ENCODE measurements at regions not wholly inside any gene's neighbourhood (a gene's known extent, or its start where the extent isn't known, plus 50 kb on each side); places are given as distances from the start of the nearest gene placed in this dataset.
"Not testable (repeated sequence)": the region's sequence is repeated elsewhere in the genome, so short reads cannot be mapped to it uniquely, and the experiment has no call there.

DNA sequence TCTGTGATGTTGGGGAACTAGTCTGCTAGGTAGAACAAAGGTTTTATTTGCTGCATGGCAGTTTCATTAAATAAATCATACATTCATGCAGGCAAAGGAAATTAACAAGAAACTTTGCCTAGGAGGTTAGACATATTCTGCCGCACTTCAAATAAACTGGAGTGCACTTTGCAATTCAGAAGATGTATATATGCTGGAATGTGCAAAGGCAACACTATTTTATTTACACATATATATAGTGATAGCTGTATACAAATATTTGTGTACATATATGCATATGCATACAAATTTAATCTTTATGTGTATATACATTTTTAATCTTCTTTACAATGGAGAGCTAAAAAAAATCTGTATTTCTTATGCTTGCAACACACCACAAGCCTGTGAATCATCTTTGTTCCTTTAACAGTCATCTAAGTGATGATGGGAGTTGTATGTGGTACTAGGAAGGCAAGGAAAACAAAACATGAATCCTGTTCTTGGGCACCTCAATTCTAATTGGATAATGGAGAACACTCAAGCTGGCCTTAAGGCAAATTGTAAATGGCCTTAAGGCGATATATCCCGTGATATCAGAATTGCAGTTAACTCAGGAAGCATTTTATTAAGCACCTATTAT, 605.8 kb upstream of the CAMK1G start:
- DNase-seq, result no peak

DNA sequence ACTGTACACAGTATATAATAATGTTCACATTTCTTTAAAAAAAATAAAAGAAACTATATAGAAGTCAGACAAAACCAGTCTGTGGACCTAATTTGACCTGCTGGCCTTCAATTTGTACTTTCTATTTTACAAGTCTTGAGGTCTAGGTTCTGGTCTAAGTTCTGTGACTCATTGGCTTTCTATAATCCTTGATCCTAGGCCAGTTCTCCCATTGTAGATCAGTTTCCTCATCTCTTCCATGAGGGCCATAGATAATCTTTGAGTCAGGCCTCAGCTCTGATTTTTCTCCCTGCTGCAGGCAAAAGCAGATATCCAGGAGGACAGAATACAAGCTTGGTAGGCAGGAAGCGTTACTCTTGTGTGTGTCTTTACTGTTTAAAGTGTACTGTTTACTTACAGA, 603.7 kb upstream of the CAMK1G start:
- DNase-seq, result no peak

- DNase-seq, result no peak
These were observed 602.9 kb upstream of the CAMK1G start for GRCh38 chr1:208980605-208981004.

- no peak for DNase-seq
These were observed 598.3 kb upstream of the CAMK1G start for GRCh38 chr1:208985231-208985630.

- peak; percentile 54 for DNase-seq
These were observed 594.7 kb upstream of the CAMK1G start for GRCh38 chr1:208988811-208989222.

GRCh38 chr1:208990456-208990855, 593.1 kb upstream of the CAMK1G start:
- DNase-seq, result no peak

GRCh38 chr1:208997053-208997452, 586.5 kb upstream of the CAMK1G start:
- not testable (repeated sequence) for DNase-seq

- no peak for DNase-seq
These were observed 585.7 kb upstream of the CAMK1G start for GRCh38 chr1:208997726-208998312.

DNA sequence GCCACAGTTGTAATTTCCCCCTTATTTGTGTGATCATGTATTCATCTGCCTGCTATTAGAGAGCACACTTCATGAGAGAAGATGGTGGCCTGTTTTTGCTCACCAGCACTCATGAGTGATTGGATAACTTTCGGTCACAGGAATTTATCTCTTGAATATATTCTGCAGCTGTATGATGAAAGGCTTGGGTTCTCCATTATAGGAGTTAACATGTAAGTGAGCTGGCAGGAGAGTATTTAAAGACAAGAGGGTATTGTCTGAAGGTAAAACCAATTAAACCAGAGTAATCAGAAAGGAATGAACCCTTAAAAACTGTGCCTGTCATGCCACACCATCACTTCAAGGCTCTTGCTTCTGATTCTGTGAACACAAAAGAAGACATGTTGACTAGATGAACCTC, 574.9 kb upstream of the CAMK1G start:
- no peak for DNase-seq

DNA sequence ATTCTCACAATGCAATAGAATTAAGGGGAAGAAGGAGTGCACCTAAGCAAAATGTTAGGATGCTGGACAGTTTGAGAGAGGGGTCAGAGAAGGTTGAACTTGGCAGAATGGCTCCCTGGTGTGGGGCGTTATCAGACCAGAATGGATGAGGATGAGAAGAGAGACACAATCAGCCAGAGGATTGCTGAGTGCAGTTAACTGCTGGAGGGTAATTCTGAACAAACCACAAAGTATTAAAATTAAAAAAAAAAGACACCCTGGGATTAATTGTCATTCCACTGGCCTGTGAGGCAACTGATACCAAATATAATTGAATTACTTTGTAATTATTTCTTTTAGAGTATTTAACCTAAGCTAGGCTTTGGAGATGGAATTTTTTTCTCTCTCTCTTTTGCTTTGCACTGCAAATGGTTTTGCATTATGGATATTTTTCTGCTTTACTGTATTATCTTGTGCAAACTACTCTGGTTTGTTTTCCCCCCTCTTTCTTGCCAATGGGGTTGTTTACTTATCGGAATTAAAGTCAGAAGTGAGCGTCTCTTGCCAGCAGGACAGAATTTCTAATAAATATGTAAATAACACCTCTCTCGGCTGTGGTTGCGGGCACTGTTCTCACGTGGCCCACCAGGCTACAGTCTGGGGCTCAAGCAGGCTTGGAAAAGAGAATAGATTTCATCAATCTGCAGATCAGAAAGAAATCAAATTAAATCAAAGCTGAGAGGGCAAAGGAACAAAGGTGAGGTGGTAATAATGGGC, 572.9 kb upstream of the CAMK1G start:
- no peak for DNase-seq

- peak; percentile 79 for DNase-seq
These were observed 570.9 kb upstream of the CAMK1G start for GRCh38 chr1:209012443-209013196.

DNA sequence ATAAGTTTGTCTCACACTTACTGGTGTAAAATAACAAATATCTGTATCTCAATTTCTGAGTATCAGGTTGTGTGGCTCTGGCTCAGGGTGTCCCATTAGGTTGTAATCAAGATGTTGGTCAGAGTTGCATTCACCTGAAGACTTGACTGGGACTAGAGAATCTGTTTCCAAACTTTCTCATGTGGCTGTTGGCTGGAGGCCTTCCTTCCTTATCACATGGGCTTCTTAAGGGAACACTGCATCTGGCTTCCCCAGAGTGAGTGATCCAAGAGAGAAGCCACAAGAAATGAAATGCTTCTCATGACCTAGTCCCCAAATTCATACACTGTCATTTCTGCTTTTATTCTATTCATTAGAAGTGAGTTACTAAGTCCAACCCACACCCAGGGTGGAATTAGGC, 568.4 kb upstream of the CAMK1G start:
- DNase-seq, result no peak

DNA sequence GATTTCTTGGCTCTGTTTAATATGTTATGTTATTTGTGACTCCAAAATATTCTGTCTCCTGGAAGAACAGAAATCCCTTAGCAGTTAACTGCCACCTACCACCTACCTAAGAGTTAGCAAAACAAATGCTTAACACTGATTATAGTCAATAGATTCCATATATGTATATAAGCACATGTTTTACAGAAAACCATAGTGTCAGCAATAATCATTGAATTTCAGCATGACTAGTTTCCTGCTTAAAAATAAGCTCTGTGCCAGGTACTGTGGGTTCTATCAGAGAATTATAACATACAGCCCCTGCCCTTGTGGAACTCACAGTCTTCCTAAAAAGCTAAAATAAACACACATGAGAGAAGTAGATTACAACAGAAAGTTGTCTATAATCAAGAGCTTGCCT, 561.9 kb upstream of the CAMK1G start:
- no peak for DNase-seq

DNA sequence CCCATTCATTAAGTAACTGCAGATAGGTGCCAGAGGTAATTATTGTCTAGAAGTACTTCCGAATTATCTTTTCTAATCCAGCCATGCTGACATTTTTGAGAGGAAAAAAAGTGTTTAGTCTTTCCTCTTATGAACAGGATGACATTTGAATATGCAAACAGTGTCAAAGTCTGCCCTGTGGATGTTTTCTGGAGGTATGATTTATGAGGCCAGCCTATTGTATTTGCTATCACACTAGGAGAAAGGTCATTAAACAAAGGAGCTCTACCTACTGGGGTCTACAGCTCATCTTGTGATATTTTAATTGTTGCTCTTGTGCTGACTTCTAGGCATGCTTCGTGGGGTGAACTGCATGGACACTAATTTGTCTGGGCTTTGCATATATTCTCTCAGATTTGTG, 559.7 kb upstream of the CAMK1G start:
- peak; percentile 21 for DNase-seq

DNA sequence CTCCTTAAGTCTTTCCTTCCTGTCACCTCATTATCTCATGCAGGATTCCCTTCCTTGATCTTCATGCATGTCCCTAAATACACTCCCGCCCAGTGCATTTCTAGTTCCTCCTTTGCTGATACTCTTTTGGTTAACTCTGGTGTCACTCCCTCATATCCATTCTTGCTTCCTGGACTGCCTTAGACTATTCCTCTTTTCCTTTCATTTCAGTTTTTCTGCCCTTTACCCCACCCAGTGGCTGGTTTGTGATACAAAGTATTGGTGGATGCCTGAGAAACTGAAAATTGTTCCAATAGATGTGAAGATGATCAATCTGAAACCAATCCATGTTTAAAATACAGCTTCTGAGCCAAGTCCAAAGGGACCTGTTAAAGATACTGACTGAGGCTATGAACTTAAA, 553.8 kb upstream of the CAMK1G start:
- peak; percentile 48 for DNase-seq

- DNase-seq, result peak; percentile 78
These were observed 552.9 kb upstream of the CAMK1G start for GRCh38 chr1:209030454-209031167.

GRCh38 chr1:209037064-209037463, 546.5 kb upstream of the CAMK1G start:
- DNase-seq, result no peak

DNA sequence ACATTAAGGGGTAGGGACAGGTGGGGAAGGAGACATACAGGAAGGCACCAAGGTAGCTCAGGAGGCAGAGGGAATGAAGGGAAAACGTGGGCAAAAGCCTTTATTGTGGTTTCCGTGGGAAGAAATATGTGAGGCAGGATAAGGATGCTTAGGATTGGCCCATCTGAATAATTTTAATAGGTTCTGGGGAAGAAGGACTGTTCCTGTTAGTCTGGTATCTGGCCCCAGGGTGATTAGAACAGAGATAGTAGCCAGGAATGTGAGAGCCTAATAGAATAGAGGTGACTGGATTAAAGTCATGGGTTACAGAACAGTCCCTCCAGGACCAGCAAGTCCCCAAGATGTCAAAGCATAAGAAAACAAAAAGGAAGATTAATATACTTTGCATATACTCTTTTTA, 545.2 kb upstream of the CAMK1G start:
- DNase-seq, result no peak

DNA sequence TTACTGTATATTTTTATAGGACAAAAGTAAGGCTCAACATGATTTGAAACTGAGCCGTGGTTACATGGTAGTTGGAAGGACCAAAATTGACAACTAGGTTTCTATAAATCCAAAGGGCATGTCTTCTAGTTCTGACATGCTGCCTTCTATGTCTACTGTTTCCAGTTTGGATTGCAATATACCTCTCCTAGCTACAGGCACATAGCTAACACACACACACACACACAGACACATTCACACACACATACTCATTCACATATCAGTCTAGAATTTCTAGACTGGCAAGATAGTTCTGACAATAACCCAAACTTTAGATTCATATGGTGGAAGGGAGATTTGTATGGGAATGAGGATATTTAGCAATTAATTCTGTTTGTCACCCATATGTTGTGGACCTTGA, 544.8 kb upstream of the CAMK1G start:
- no peak for DNase-seq

DNA sequence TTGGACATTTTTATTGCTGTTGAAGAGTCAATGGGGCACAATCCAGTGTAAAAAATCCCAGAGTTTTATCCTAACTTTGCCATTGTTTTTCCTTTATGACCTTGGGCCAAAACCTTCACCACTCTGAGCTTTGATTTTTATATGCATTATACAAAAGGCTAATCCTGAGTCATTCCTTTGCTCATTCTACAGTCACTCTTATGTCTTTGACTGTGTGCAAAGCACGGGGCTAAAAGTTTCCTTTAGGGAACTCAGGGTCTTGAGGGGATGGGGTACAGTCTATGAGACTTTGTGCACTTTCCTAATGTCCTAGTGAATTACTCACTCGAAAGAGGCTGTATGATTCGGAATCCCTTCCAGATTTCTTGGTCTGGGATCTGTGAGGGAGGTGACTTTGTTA, 543.2 kb upstream of the CAMK1G start:
- no peak for DNase-seq

- no peak for DNase-seq
These were observed 541.6 kb upstream of the CAMK1G start for GRCh38 chr1:209041927-209042326.

GRCh38 chr1:209042413-209042812, 541.1 kb upstream of the CAMK1G start:
- no peak for DNase-seq
